CD14-positive monocyte (primary cell): ENCODE measurements at regions not wholly inside any gene's neighbourhood (a gene's known extent, or its start where the extent isn't known, plus 50 kb on each side); places are given as distances from the start of the nearest gene placed in this dataset.

Source experiments
- DNase-seq, 3 donors: peaks; one replicate each; pipeline ENCODE4 v3.0.0-alpha.2; 2011 to 2022
- H2AFZ ChIP-seq: 2 replicates; pipeline ENCODE4 v1.6.0; 2012; ENCODE audit warnings: mild to moderate bottlenecking, low read depth, low read length, inconsistent platforms; ENCODE audit not compliant: insufficient read depth, poor library complexity, severe bottlenecking
- H3K27ac ChIP-seq, 2 donors: 1 replicate in 1 of 2; 2 replicates in 1 of 2; pipeline ENCODE4 v1.5.1; 2012 to 2013; ENCODE audit warnings: low read length in 2 of 2, control low read depth in 1 of 2, inconsistent platforms in 1 of 2, low read depth in 1 of 2, mild to moderate bottlenecking in 1 of 2
- H3K27me3 ChIP-seq, 2 donors: one replicate each; pipeline versions ENCODE4 v1.6.0 to v1.6.1; 2011 to 2013; ENCODE audit warnings: low read length in 2 of 2; ENCODE audit not compliant: control insufficient read depth in 2 of 2, insufficient read depth in 2 of 2
- H3K36me3 ChIP-seq, 2 donors: replicated peaks in 1 of 2; 1 replicate in 1 of 2; 2 replicates in 1 of 2; pipeline versions ENCODE4 v1.5.1 to v1.6.1; 2012 to 2013; ENCODE audit warnings: low read length in 2 of 2, control low read depth in 1 of 2, inconsistent platforms in 1 of 2, mild to moderate bottlenecking in 1 of 2; ENCODE audit not compliant: insufficient read depth in 2 of 2, control insufficient read depth in 1 of 2
- H3K4me1 ChIP-seq, 2 donors: 1 replicate in 1 of 2; 2 replicates in 1 of 2; pipeline versions ENCODE4 v1.5.1 to v1.6.1; 2012 to 2013; ENCODE audit warnings: low read length in 2 of 2, control low read depth in 1 of 2, inconsistent platforms in 1 of 2, mild to moderate bottlenecking in 1 of 2, moderate library complexity in 1 of 2; ENCODE audit not compliant: insufficient read depth in 2 of 2, control insufficient read depth in 1 of 2
- H3K4me2 ChIP-seq: replicated peaks from 2 replicates; pipeline ENCODE3; 2012; ENCODE audit warnings: low read length, moderate library complexity, mild to moderate bottlenecking; ENCODE audit not compliant: poor library complexity, severe bottlenecking; ENCODE audit errors: extremely low read depth
- H3K4me3 ChIP-seq, 3 experiments: fragments of 200-600 bp in 1 of 3; sonication (generic) in 1 of 3; replicated peaks in 1 of 3; 1 replicate in 2 of 3; 2 replicates in 1 of 3; pipeline ENCODE4 v1.5.1; 2011 to 2013; ENCODE audit warnings: low read length in 3 of 3, mild to moderate bottlenecking in 3 of 3, control low read depth in 2 of 3, low read depth in 2 of 3, inconsistent platforms in 1 of 3, moderate library complexity in 1 of 3
- H3K79me2 ChIP-seq: 2 replicates; pipeline ENCODE4 v1.6.0; 2012; ENCODE audit warnings: mild to moderate bottlenecking, control low read depth, inconsistent platforms, low read length, moderate library complexity; ENCODE audit not compliant: insufficient read depth
- H3K9ac ChIP-seq: 2 replicates; pipeline ENCODE4 v1.6.0; 2017; ENCODE audit warnings: low read length, mild to moderate bottlenecking; ENCODE audit not compliant: insufficient read depth, poor library complexity, severe bottlenecking
- H3K9me3 ChIP-seq, 2 donors: replicated peaks in 1 of 2; 1 replicate in 1 of 2; 2 replicates in 1 of 2; pipeline versions ENCODE4 v1.5.1 to v1.6.1; 2012 to 2013; ENCODE audit warnings: low read length in 2 of 2, control low read depth in 1 of 2; ENCODE audit not compliant: control insufficient read depth in 1 of 2, insufficient read depth in 1 of 2
- H4K20me1 ChIP-seq: 2 replicates; pipeline ENCODE4 v1.6.0; 2012; ENCODE audit warnings: mild to moderate bottlenecking, low read length, control low read depth, moderate library complexity; ENCODE audit not compliant: insufficient read depth
- H3K27ac Mint-ChIP-seq, 7 donors: one replicate each; pipeline ENCODE4 v1.8.0; 2020; ENCODE audit warnings: mild to moderate bottlenecking in 7 of 7, mixed read lengths in 7 of 7, moderate library complexity in 6 of 7, inconsistent platforms in 2 of 7
- H3K27me3 Mint-ChIP-seq, 3 donors: one replicate each; pipeline ENCODE4 v1.8.0; 2021 to 2022; ENCODE audit warnings: low read depth in 3 of 3, mild to moderate bottlenecking in 3 of 3, mixed read lengths in 3 of 3, moderate library complexity in 3 of 3, inconsistent platforms in 1 of 3
- H3K36me3 Mint-ChIP-seq, 2 donors: one replicate each; pipeline ENCODE4 v1.8.0; 2020; ENCODE audit warnings: mixed read lengths in 2 of 2, inconsistent platforms in 1 of 2, mild to moderate bottlenecking in 1 of 2
- H3K4me1 Mint-ChIP-seq: one replicate; pipeline ENCODE4 v1.8.0; 2020; ENCODE audit warnings: mild to moderate bottlenecking, mixed read lengths
- H3K4me3 Mint-ChIP-seq, 2 donors: one replicate each; pipeline ENCODE4 v1.8.0; 2020; ENCODE audit warnings: mild to moderate bottlenecking in 2 of 2, mixed read lengths in 2 of 2, moderate library complexity in 1 of 2
- H3K9me3 Mint-ChIP-seq, 7 donors: one replicate each; pipeline ENCODE4 v1.8.0; 2020 to 2022; ENCODE audit warnings: mixed read lengths in 7 of 7, mild to moderate bottlenecking in 6 of 7, moderate library complexity in 6 of 7, inconsistent platforms in 2 of 7
- WGBS: methylation state at CpG from one replicate; pipeline ENCODE4 v1.1.5; 2013; ENCODE audit warnings: missing lambda C conversion rate; ENCODE audit not compliant: insufficient coverage; 5-methylcytosine and 5-hydroxymethylcytosine counted together
- intact Hi-C, 2 donors: fragments of 100-400 bp; cut with micrococcal nuclease; formaldehyde crosslinking; loops; one replicate each; pipeline versions ENCODE4 v1.15.0 to v1.15.1; 2023
- TF ChIP-seq, protein P1 (sequence below): fragments of 200-600 bp; IDR thresholded peaks from one replicate; pipeline ENCODE4 v1.8.0; 2022; ENCODE audit warnings: antibody characterized with exemption, mild to moderate bottlenecking

DNA sequence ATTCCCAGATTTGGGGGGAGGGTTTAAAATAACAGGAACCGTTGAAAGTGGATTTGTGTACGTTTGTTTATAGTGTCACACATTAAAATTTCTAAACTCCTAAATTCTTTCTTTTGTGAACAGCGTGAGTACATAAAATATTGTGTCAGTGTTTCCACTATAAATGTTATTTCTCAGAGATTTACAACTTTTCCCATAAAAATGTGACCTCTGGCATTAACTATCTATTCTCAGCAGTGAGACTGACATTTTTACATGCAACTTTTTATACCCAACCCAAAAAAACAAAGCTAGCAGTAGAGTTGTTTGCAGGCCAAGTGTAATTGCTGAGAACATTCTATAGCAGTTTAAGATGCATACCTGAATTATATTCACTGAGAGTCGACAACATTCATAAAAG, 757.0 kb upstream of the ADAMTS16 start:
- Mint-ChIP-seq H3K4me1 (no peaks in the 10 kb centered on the region), H3K27ac (no peak overlapping the region), H3K9me3 (peaks cover 0 to 3% (median 0%) of the 10 kb centered on the region in 7 donors), H3K36me3 (no peaks in the 10 kb centered on the region), H3K4me3 (no peak overlapping the region), H3K27me3 (peaks cover 0 to 2% (median 0%) of the 10 kb centered on the region in 3 donors)
- Histone ChIP-seq H3K79me2 (no peaks in the 10 kb centered on the region), H3K4me1 (no peaks in the 10 kb centered on the region), H3K9ac (no peak overlapping the region), H3K27ac (no peak overlapping the region), H4K20me1 (no peaks in the 10 kb centered on the region), H3K4me2 (no peak overlapping the region), H3K4me3 (no peak overlapping the region), H2AFZ (no peak overlapping the region), H3K27me3 (no peaks in the 10 kb centered on the region), H3K36me3 (no peaks in the 10 kb centered on the region), H3K9me3 (peaks cover 0 to 2% of the 10 kb centered on the region in 2 donors)
- DNase-seq: no peak
- TF ChIP-seq, protein P1, sequence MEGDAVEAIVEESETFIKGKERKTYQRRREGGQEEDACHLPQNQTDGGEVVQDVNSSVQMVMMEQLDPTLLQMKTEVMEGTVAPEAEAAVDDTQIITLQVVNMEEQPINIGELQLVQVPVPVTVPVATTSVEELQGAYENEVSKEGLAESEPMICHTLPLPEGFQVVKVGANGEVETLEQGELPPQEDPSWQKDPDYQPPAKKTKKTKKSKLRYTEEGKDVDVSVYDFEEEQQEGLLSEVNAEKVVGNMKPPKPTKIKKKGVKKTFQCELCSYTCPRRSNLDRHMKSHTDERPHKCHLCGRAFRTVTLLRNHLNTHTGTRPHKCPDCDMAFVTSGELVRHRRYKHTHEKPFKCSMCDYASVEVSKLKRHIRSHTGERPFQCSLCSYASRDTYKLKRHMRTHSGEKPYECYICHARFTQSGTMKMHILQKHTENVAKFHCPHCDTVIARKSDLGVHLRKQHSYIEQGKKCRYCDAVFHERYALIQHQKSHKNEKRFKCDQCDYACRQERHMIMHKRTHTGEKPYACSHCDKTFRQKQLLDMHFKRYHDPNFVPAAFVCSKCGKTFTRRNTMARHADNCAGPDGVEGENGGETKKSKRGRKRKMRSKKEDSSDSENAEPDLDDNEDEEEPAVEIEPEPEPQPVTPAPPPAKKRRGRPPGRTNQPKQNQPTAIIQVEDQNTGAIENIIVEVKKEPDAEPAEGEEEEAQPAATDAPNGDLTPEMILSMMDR: no peak
- WGBS: no CpG with 5 or more reads among the region's 4 CpGs
- intact Hi-C loops: no loop called here

DNA sequence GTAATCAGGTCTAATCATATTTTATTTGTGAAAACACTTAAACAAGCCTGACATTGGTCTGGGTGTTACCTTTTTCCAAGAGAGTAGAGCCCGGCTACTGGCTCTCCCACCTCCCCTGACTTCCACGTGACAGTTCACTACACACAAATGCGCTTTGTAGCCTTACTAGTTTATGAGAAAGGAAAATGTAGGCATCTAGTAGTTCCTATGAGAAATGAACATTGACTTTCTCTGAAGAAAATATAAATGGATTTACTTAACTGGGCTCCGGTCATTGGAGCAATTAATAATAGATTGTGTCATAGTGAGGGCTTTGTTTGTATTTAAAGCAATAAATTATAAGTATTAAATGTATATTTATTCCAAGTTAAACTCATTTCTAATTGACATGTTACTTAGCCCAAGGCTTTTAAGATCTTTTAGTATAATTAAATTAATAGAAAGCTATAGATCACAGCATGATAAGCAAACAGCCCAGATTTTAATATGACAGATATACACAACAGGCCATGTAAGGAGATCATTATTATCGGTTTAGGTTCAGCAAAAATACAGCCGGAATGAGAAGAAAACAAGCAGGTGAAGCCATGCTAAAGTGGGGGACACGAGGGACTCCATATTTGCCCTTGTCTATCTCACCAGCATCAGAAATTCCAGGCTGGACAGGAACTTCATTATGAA, 756.5 kb upstream of the ADAMTS16 start:
- DNase-seq: no peak
- peaks cover 0 to 2% (median 0%) of the 10 kb centered on the region in 3 donors for H3K27me3 Mint-ChIP-seq
- Histone ChIP-seq H2AFZ (no peak overlapping the region), H3K9ac (no peak overlapping the region), H4K20me1 (no peaks in the 10 kb centered on the region), H3K36me3 (no peaks in the 10 kb centered on the region), H3K79me2 (no peaks in the 10 kb centered on the region), H3K27ac (no peak overlapping the region), H3K4me2 (no peak overlapping the region), H3K4me1 (no peaks in the 10 kb centered on the region), H3K9me3 (no peaks in the 10 kb centered on the region), H3K4me3 (no peak overlapping the region), H3K27me3 (no peaks in the 10 kb centered on the region)
- no peak overlapping the region for H3K27ac Mint-ChIP-seq
- TF ChIP-seq, protein P1: no peak
- intact Hi-C loops: no loop called here
- peaks cover 0 to 3% (median 0%) of the 10 kb centered on the region in 7 donors for H3K9me3 Mint-ChIP-seq
- no peaks in the 10 kb centered on the region for H3K36me3 Mint-ChIP-seq
- 50% methylated on average over 2 of the region's 7 CpGs for WGBS
- H3K4me1 Mint-ChIP-seq: no peaks in the 10 kb centered on the region
- H3K4me3 Mint-ChIP-seq: no peak overlapping the region
